ENCODE measurements at regions not wholly inside any gene's neighbourhood (a gene's known extent, or its start where the extent isn't known, plus 50 kb on each side); places are given as distances from the start of the nearest gene placed in this dataset.

- H3K27ac Mint-ChIP-seq (ENCODE audit: unreplicated experiment) = no peak overlapping the region
- CTCF ChIA-PET = no interaction called here
- intact Hi-C loops (cut with micrococcal nuclease; ENCODE audit: unreplicated experiment) = no loop called here
- DNase-seq = no peak
- BruUV-seq (replicated peaks) = no TSS peak
- H3K4me3 Mint-ChIP-seq (ENCODE audit: low read depth, unreplicated experiment) = no peak overlapping the region
- H3K9me3 Mint-ChIP-seq (ENCODE audit: low read depth, unreplicated experiment) = peaks cover 4% of the 10 kb centered on the region
- no peaks in the 10 kb centered on the region for H3K4me1 Mint-ChIP-seq (ENCODE audit: low read depth, unreplicated experiment)
- TF ChIP-seq, protein P1, sequence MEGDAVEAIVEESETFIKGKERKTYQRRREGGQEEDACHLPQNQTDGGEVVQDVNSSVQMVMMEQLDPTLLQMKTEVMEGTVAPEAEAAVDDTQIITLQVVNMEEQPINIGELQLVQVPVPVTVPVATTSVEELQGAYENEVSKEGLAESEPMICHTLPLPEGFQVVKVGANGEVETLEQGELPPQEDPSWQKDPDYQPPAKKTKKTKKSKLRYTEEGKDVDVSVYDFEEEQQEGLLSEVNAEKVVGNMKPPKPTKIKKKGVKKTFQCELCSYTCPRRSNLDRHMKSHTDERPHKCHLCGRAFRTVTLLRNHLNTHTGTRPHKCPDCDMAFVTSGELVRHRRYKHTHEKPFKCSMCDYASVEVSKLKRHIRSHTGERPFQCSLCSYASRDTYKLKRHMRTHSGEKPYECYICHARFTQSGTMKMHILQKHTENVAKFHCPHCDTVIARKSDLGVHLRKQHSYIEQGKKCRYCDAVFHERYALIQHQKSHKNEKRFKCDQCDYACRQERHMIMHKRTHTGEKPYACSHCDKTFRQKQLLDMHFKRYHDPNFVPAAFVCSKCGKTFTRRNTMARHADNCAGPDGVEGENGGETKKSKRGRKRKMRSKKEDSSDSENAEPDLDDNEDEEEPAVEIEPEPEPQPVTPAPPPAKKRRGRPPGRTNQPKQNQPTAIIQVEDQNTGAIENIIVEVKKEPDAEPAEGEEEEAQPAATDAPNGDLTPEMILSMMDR (IDR thresholded peaks at IDR 0.05; ENCODE audit: unreplicated experiment) = no peak
- H3K36me3 Mint-ChIP-seq (ENCODE audit: insufficient read depth, unreplicated experiment) = no peaks in the 10 kb centered on the region
- no peaks in the 10 kb centered on the region for H3K27me3 Mint-ChIP-seq (ENCODE audit: unreplicated experiment)
These were observed 139.9 kb upstream of the KCNMB2 start for GRCh38 chr3:178396318-178396717.

- Mint-ChIP-seq H3K9me3 (ENCODE audit: low read depth, unreplicated experiment) (peaks cover 4% of the 10 kb centered on the region), H3K27ac (ENCODE audit: unreplicated experiment) (no peak overlapping the region), H3K36me3 (ENCODE audit: insufficient read depth, unreplicated experiment) (no peaks in the 10 kb centered on the region), H3K27me3 (ENCODE audit: unreplicated experiment) (no peaks in the 10 kb centered on the region), H3K4me1 (ENCODE audit: low read depth, unreplicated experiment) (no peaks in the 10 kb centered on the region), H3K4me3 (ENCODE audit: low read depth, unreplicated experiment) (no peak overlapping the region)
- no TSS peak for BruUV-seq (replicated peaks)
- no peak for DNase-seq
- TF ChIP-seq, protein P1 (IDR thresholded peaks at IDR 0.05; ENCODE audit: unreplicated experiment) = no peak
- CTCF ChIA-PET = no interaction called here
- intact Hi-C loops (cut with micrococcal nuclease; ENCODE audit: unreplicated experiment) = no loop called here
These were observed 139.0 kb upstream of the KCNMB2 start for GRCh38 chr3:178397202-178397601.

DNA sequence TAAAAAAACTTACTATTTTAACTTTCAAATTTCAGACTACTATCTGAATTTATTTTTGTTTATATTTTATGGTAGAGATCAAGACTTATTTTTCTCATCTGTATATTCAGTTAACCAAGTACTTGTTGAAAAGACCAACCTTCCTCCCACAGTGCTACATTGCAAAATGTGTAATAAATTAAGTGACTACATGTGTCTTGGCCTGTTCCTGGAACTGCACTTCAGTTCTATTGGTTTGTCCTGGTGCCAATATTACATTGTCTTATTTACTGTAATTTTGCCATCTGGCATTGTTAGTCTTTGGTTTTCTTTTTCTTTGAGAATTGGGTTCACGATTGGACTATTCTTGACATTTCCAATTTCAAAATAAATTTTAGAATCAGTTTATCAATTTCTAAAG lies 138.4 kb upstream of the KCNMB2 start:
- Mint-ChIP-seq H3K9me3 (ENCODE audit: low read depth, unreplicated experiment) (peaks cover 4% of the 10 kb centered on the region), H3K36me3 (ENCODE audit: insufficient read depth, unreplicated experiment) (no peaks in the 10 kb centered on the region), H3K27me3 (ENCODE audit: unreplicated experiment) (no peaks in the 10 kb centered on the region), H3K4me3 (ENCODE audit: low read depth, unreplicated experiment) (no peak overlapping the region), H3K4me1 (ENCODE audit: low read depth, unreplicated experiment) (no peaks in the 10 kb centered on the region), H3K27ac (ENCODE audit: unreplicated experiment) (no peak overlapping the region)
- BruUV-seq (replicated peaks) = no TSS peak
- TF ChIP-seq, protein P1 (IDR thresholded peaks at IDR 0.05; ENCODE audit: unreplicated experiment) = no peak
- DNase-seq = no peak
- intact Hi-C loops (cut with micrococcal nuclease; ENCODE audit: unreplicated experiment) = no loop called here
- CTCF ChIA-PET = no interaction called here

DNA sequence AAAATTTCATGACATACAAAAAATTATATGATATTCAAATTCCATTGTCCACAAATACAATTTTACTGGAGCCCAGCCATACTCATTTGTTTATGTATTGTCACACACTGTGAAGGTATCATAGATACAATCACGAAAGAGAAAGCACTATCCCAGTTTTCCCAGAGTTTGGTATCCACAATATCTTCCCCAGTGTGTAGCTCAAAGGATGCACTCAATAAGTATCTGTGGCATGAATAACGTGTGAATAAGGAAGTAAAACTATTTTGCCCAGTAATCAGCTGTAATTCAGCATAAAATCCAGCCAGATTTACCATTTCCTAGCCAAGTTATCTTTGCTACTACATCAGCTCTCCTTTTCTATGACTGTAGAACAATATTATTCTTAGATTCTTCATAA lies 131.3 kb upstream of the KCNMB2 start:
- peaks cover 2% of the 10 kb centered on the region for H3K9me3 Mint-ChIP-seq (ENCODE audit: low read depth, unreplicated experiment)
- no peak overlapping the region for H3K27ac Mint-ChIP-seq (ENCODE audit: unreplicated experiment)
- H3K4me1 Mint-ChIP-seq (ENCODE audit: low read depth, unreplicated experiment) = no peaks in the 10 kb centered on the region
- intact Hi-C loops (cut with micrococcal nuclease; ENCODE audit: unreplicated experiment) = no loop called here
- TF ChIP-seq, protein P1 (IDR thresholded peaks at IDR 0.05; ENCODE audit: unreplicated experiment) = no peak
- no TSS peak for BruUV-seq (replicated peaks)
- CTCF ChIA-PET = no interaction called here
- no peak overlapping the region for H3K4me3 Mint-ChIP-seq (ENCODE audit: low read depth, unreplicated experiment)
- DNase-seq = no peak
- H3K36me3 Mint-ChIP-seq (ENCODE audit: insufficient read depth, unreplicated experiment) = no peaks in the 10 kb centered on the region
- no peaks in the 10 kb centered on the region for H3K27me3 Mint-ChIP-seq (ENCODE audit: unreplicated experiment)

Measured in Calu3 (cell line).